SK-N-SH treated with all-trans-retinoic acid at 6 μM for 48 hours (cell line): ENCODE measurements at regions not wholly inside any gene's neighbourhood (a gene's known extent, or its start where the extent isn't known, plus 50 kb on each side); places are given as distances from the start of the nearest gene placed in this dataset.

Source experiments
- ARNTL ChIP-seq: fragments of 450-650 bp; formaldehyde crosslinking; IDR thresholded peaks from 2 replicates; pipeline ENCODE4 v1.5.0; 2020; ENCODE audit warnings: low read depth, mild to moderate bottlenecking, moderate library complexity, borderline replicate concordance
- BACH2 ChIP-seq: fragments of 250-450 bp; sonication (Bioruptor Pico); IDR thresholded peaks from 2 replicates; pipeline ENCODE4 v1.9.0; 2021; ENCODE audit warnings: mild to moderate bottlenecking, borderline replicate concordance
- CSDC2 ChIP-seq: fragments of 250-450 bp; sonication (Bioruptor Pico); IDR thresholded peaks from 2 replicates; pipeline ENCODE4 v1.5.0; 2020; ENCODE audit warnings: mild to moderate bottlenecking, moderate library complexity
- ESRRG ChIP-seq: fragments of 250-450 bp; sonication (Bioruptor Pico); IDR thresholded peaks from 2 replicates; pipeline ENCODE4 v1.6.1; 2021; ENCODE audit warnings: mild to moderate bottlenecking
- TCF4 ChIP-seq: fragments of 250-450 bp; sonication (Bioruptor Pico); IDR thresholded peaks from 2 replicates; pipeline ENCODE4 v1.8.0; 2021; ENCODE audit warnings: mild to moderate bottlenecking, moderate library complexity, borderline replicate concordance
- ZFP3 ChIP-seq: fragments of 250-450 bp; sonication (Bioruptor Pico); IDR thresholded peaks from 2 replicates; pipeline ENCODE4 v1.5.0; 2020; ENCODE audit warnings: mild to moderate bottlenecking, moderate library complexity
- ZFP30 ChIP-seq: fragments of 450-650 bp; formaldehyde crosslinking; IDR thresholded peaks from 2 replicates; pipeline ENCODE4 v1.5.0; 2022; ENCODE audit warnings: mild to moderate bottlenecking, moderate library complexity
- ZNF70 ChIP-seq: fragments of 450-650 bp; formaldehyde crosslinking; IDR thresholded peaks from 2 replicates; pipeline ENCODE4 v1.5.0; 2020; ENCODE audit warnings: mild to moderate bottlenecking, moderate library complexity
- ZNF8 ChIP-seq: fragments of 450-650 bp; formaldehyde crosslinking; IDR thresholded peaks from 2 replicates; pipeline ENCODE4 v1.5.0; 2020; ENCODE audit warnings: mild to moderate bottlenecking, moderate library complexity
- TF ChIP-seq, protein P1 (sequence below): fragments of 250-450 bp; sonication (Bioruptor Pico); IDR thresholded peaks from 2 replicates; pipeline ENCODE4 v1.5.1; 2020; ENCODE audit warnings: low read depth, mild to moderate bottlenecking, moderate library complexity
- TF ChIP-seq, protein P2 (sequence below): fragments of 250-450 bp; sonication (Bioruptor Pico); IDR thresholded peaks from 2 replicates; pipeline ENCODE4 v1.8.0; 2020; ENCODE audit warnings: mild to moderate bottlenecking, moderate library complexity, borderline replicate concordance
- TF ChIP-seq, protein P3 (sequence below): fragments of 250-450 bp; sonication (Bioruptor Pico); IDR thresholded peaks from 2 replicates; pipeline ENCODE4 v1.5.0; 2020; ENCODE audit warnings: mild to moderate bottlenecking, moderate library complexity

- TF ChIP-seq ZFP3 (CRISPR knock-in tag) (no peak), CSDC2 (no peak), ZFP30 (CRISPR knock-in tag) (no peak), ESRRG (no peak), BACH2 (CRISPR knock-in tag) (no peak), ARNTL (CRISPR knock-in tag) (no peak), ZNF70 (CRISPR knock-in tag) (no peak), ZNF8 (no peak), TCF4 (no peak)
- TF ChIP-seq, protein P1, sequence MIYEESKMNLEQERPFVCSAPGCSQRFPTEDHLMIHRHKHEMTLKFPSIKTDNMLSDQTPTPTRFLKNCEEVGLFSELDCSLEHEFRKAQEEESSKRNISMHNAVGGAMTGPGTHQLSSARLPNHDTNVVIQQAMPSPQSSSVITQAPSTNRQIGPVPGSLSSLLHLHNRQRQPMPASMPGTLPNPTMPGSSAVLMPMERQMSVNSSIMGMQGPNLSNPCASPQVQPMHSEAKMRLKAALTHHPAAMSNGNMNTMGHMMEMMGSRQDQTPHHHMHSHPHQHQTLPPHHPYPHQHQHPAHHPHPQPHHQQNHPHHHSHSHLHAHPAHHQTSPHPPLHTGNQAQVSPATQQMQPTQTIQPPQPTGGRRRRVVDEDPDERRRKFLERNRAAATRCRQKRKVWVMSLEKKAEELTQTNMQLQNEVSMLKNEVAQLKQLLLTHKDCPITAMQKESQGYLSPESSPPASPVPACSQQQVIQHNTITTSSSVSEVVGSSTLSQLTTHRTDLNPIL (CRISPR knock-in tag) = no peak
- TF ChIP-seq, protein P2, sequence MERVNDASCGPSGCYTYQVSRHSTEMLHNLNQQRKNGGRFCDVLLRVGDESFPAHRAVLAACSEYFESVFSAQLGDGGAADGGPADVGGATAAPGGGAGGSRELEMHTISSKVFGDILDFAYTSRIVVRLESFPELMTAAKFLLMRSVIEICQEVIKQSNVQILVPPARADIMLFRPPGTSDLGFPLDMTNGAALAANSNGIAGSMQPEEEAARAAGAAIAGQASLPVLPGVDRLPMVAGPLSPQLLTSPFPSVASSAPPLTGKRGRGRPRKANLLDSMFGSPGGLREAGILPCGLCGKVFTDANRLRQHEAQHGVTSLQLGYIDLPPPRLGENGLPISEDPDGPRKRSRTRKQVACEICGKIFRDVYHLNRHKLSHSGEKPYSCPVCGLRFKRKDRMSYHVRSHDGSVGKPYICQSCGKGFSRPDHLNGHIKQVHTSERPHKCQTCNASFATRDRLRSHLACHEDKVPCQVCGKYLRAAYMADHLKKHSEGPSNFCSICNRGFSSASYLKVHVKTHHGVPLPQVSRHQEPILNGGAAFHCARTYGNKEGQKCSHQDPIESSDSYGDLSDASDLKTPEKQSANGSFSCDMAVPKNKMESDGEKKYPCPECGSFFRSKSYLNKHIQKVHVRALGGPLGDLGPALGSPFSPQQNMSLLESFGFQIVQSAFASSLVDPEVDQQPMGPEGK (CRISPR knock-in tag) = no peak
- TF ChIP-seq, protein P3, sequence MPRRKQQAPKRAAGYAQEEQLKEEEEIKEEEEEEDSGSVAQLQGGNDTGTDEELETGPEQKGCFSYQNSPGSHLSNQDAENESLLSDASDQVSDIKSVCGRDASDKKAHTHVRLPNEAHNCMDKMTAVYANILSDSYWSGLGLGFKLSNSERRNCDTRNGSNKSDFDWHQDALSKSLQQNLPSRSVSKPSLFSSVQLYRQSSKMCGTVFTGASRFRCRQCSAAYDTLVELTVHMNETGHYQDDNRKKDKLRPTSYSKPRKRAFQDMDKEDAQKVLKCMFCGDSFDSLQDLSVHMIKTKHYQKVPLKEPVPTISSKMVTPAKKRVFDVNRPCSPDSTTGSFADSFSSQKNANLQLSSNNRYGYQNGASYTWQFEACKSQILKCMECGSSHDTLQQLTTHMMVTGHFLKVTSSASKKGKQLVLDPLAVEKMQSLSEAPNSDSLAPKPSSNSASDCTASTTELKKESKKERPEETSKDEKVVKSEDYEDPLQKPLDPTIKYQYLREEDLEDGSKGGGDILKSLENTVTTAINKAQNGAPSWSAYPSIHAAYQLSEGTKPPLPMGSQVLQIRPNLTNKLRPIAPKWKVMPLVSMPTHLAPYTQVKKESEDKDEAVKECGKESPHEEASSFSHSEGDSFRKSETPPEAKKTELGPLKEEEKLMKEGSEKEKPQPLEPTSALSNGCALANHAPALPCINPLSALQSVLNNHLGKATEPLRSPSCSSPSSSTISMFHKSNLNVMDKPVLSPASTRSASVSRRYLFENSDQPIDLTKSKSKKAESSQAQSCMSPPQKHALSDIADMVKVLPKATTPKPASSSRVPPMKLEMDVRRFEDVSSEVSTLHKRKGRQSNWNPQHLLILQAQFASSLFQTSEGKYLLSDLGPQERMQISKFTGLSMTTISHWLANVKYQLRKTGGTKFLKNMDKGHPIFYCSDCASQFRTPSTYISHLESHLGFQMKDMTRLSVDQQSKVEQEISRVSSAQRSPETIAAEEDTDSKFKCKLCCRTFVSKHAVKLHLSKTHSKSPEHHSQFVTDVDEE (CRISPR knock-in tag) = no peak
These were observed 295.9 kb downstream of the PSAT1 start for GRCh38 chr9:78592811-78593210.
